HCT116 (cell line): ENCODE measurements at regions not wholly inside any gene's neighbourhood (a gene's known extent, or its start where the extent isn't known, plus 50 kb on each side); places are given as distances from the start of the nearest gene placed in this dataset.
A peak's percentile ranks its signal among the peaks of the same experiment; 100 is the strongest.

Source experiments
- ATAC-seq: fragments of 200-7000 bp; cut with Tn5 transposase; 2 replicates; pipeline ENCODE4 v1.9.1; 2020; ENCODE audit warnings: mild to moderate bottlenecking, moderate library complexity
- BruUV-seq: library from RNA; stranded (reverse); fragments of 400-500 nt; replicated peaks from 2 replicates; lab custom pipeline; 2021; lab: Mats Ljungman, UMichigan
- CTCF ChIA-PET: fragments of 300-600 bp; sonication (Branson Sonifier 250); formaldehyde crosslinking; loops from one replicate; lab custom pipeline; 2021; ENCODE audit warnings: antibody characterized with exemption; lab: Charles Lee
- POLR2A ChIA-PET: fragments of 300-600, 350-600 bp; sonication (Branson Sonifier 250); formaldehyde crosslinking; loops from one replicate; lab custom pipeline; 2021; ENCODE audit warnings: antibody characterized with exemption; lab: Charles Lee
- RAD21 ChIA-PET, 2 experiments: fragments of 300-600 bp; sonication (Branson Sonifier 250); formaldehyde crosslinking; loops; one replicate each; lab custom pipeline; 2023; ENCODE audit warnings: low total read pairs in 2 of 2; ENCODE audit not compliant: uncharacterized antibody in 2 of 2, unreplicated experiment in 2 of 2, low non-redundant PET in 1 of 2; lab: Charles Lee
- DNase-seq: peaks from one replicate; pipeline ENCODE4 v3.0.0-alpha.2; 2010; ENCODE audit warnings: low read depth, low spot score
- H2AFZ ChIP-seq: fragments of 200-600 bp; shearing (Covaris generic), sonication (generic); 2 replicates; pipeline ENCODE4 v1.6.1; 2017; ENCODE audit warnings: low read depth, mixed run types, mixed read lengths, antibody characterized with exemption, low read length; ENCODE audit not compliant: poor library complexity, severe bottlenecking
- H3K27ac ChIP-seq: 2 replicates; pipeline ENCODE4 v1.5.1; 2012; ENCODE audit warnings: low read depth, low read length
- H3K27me3 ChIP-seq: fragments of 200-600 bp; sonication (generic); 2 replicates; pipeline ENCODE4 v1.6.1; 2016; ENCODE audit warnings: mixed run types, low read length, mixed read lengths; ENCODE audit not compliant: insufficient read depth
- H3K36me3 ChIP-seq, 2 experiments: fragments of 200-500 bp in 1 of 2; fragments of 200-600 bp in 1 of 2; sonication (Bioruptor generic) in 1 of 2; sonication (generic) in 1 of 2; 2 replicates each; pipeline versions ENCODE4 v1.5.1 to v1.6.1; 2014 to 2016; ENCODE audit warnings: low read length in 2 of 2, inconsistent platforms in 1 of 2, mixed read lengths in 1 of 2, mixed run types in 1 of 2; ENCODE audit not compliant: insufficient read depth in 2 of 2, control insufficient read depth in 1 of 2
- H3K4me1 ChIP-seq, 2 experiments: fragments of 200-600 bp in 1 of 2; sonication (generic) in 1 of 2; 2 replicates each; pipeline versions ENCODE4 v1.5.1 to v1.6.1; 2012 to 2017; ENCODE audit warnings: low read length in 2 of 2, inconsistent platforms in 1 of 2, mild to moderate bottlenecking in 1 of 2, mixed read lengths in 1 of 2, mixed run types in 1 of 2, moderate library complexity in 1 of 2; ENCODE audit not compliant: insufficient read depth in 2 of 2, control insufficient read depth in 1 of 2
- H3K4me2 ChIP-seq: fragments of 200-600 bp; sonication (generic); 2 replicates; pipeline ENCODE4 v1.6.1; 2017; ENCODE audit warnings: mixed run types, low read length, mixed read lengths
- H3K4me3 ChIP-seq, 2 experiments: fragments of 200-600 bp in 1 of 2; sonication (generic) in 1 of 2; replicated peaks in 1 of 2; 2 replicates each; pipeline ENCODE4 v1.5.1; 2011 to 2016; ENCODE audit warnings: low read length in 2 of 2, control low read depth in 1 of 2, low read depth in 1 of 2, mild to moderate bottlenecking in 1 of 2, mixed read lengths in 1 of 2, mixed run types in 1 of 2
- H3K79me2 ChIP-seq: fragments of 200-600 bp; sonication (generic); 2 replicates; pipeline ENCODE4 v1.6.1; 2017; ENCODE audit warnings: mild to moderate bottlenecking, mixed run types, low read length, moderate library complexity, mixed read lengths; ENCODE audit not compliant: insufficient read depth
- H3K9ac ChIP-seq: fragments of 200-600 bp; sonication (generic); 2 replicates; pipeline ENCODE4 v1.6.1; 2016; ENCODE audit warnings: low read length, mixed read lengths
- H3K9me2 ChIP-seq: fragments of 200-600 bp; sonication (generic), shearing (Covaris generic); 2 replicates; pipeline ENCODE4 v1.6.1; 2017; ENCODE audit warnings: mixed run types, mild to moderate bottlenecking, moderate library complexity; ENCODE audit not compliant: insufficient read depth
- H3K9me3 ChIP-seq, 2 experiments: fragments of 200-500 bp in 1 of 2; fragments of 200-600 bp in 1 of 2; sonication (Bioruptor generic) in 1 of 2; sonication (generic) in 1 of 2; 2 replicates each; pipeline ENCODE4 v1.6.1; 2014 to 2017; ENCODE audit warnings: low read length in 2 of 2, mixed read lengths in 2 of 2, inconsistent platforms in 1 of 2, low read depth in 1 of 2, mild to moderate bottlenecking in 1 of 2, mixed run types in 1 of 2, moderate library complexity in 1 of 2; ENCODE audit not compliant: control insufficient read depth in 1 of 2, insufficient read depth in 1 of 2
- H4K20me1 ChIP-seq: fragments of 200-600 bp; sonication (generic), shearing (Covaris generic); 2 replicates; pipeline ENCODE4 v1.6.1; 2017; ENCODE audit warnings: mixed run types, mild to moderate bottlenecking, moderate library complexity; ENCODE audit not compliant: insufficient read depth
- CTCF ChIP-seq, 3 experiments: fragments of 200-600 bp in 1 of 3; sonication (generic) in 1 of 3; IDR thresholded peaks in 2 of 3; conservative IDR thresholded peaks in 1 of 3; 2 replicates each; pipeline ENCODE4 v1.5.1; 2012 to 2017; ENCODE audit warnings: low read depth in 2 of 3, low read length in 2 of 3, antibody characterized with exemption in 1 of 3, borderline replicate concordance in 1 of 3, control low read depth in 1 of 3, mild to moderate bottlenecking in 1 of 3, mixed read lengths in 1 of 3, mixed run types in 1 of 3, moderate library complexity in 1 of 3; ENCODE audit not compliant: insufficient read depth in 1 of 3
- POLR2AphosphoS5 ChIP-seq: IDR thresholded peaks from 2 replicates; pipeline ENCODE4 v1.6.1; 2011; ENCODE audit warnings: mild to moderate bottlenecking, low read depth, low read length, moderate library complexity
- ZBTB33 ChIP-seq: IDR thresholded peaks from 2 replicates; pipeline ENCODE4 v1.6.1; 2011; ENCODE audit warnings: mild to moderate bottlenecking, low read length, moderate library complexity; ENCODE audit not compliant: insufficient replicate concordance; ENCODE audit errors: extremely low read depth
- intact Hi-C: fragments of 100-400 bp; cut with micrococcal nuclease; formaldehyde crosslinking; loops from 2 replicates; pipeline ENCODE4 v1.10.0; 2022

- RAD21 ChIA-PET: interaction anchor here in 1 of 2 experiments (1.1 kb wide), 1 partner anchor 28 kb away, joined by 3 read pairs; no protein-coding TSS in a partner anchor
- Histone ChIP-seq H3K4me2 (peak overlapping the region; percentile 72), H3K9me3 (no peaks in the 10 kb centered on the region), H2AFZ (no peak overlapping the region), H3K27ac (peak overlapping the region; percentile 87), H3K9me2 (no peaks in the 10 kb centered on the region), H3K4me3 (peak overlapping the region; percentile 76 to 81), H3K36me3 (peaks cover 7 to 35% of the 10 kb centered on the region in 2 experiments; a peak in 3 of 4 replicates), H3K4me1 (peaks cover 14 to 59% of the 10 kb centered on the region in 2 experiments), H4K20me1 (no peaks in the 10 kb centered on the region), H3K27me3 (no peaks in the 10 kb centered on the region), H3K79me2 (peaks cover 59% of the 10 kb centered on the region), H3K9ac (peak overlapping the region; percentile 93)
- no TSS peak for BruUV-seq
- no peak for TF ChIP-seq CTCF (IDR thresholded peaks at IDR 0.05 in 2 of 3, conservative IDR thresholded peaks at IDR 0.05 in 1 of 3; ENCODE audit: borderline replicate concordance in 1 of 3, insufficient read depth in 1 of 3, low read depth in 2 of 3, low read length in 2 of 3)
- 0 out of 2 replicates have a peak, but pooled peaks have one; percentile 0 for TF ChIP-seq POLR2AphosphoS5
- no peak for TF ChIP-seq ZBTB33
- CTCF ChIA-PET: no interaction called here
- POLR2A ChIA-PET: no interaction called here
- DNase-seq (no peak), ATAC-seq (no peak; the same call in 1 of the 2 replicates)
- intact Hi-C loops: loop anchor here (5.0 kb wide), 1 partner anchor 477 kb away; no protein-coding TSS in a partner anchor
These were observed 649.6 kb upstream of the DIPK2B start for GRCh38 chrX:45850197-45850774.
